MM.1S (cell line): ENCODE measurements at regions not wholly inside any gene's neighbourhood (a gene's known extent, or its start where the extent isn't known, plus 50 kb on each side); places are given as distances from the start of the nearest gene placed in this dataset.

ENCODE experiments used
- EZH2 ChIP-seq: fragments of 300-600 bp; sonication (generic); optimal IDR thresholded peaks from 2 replicates; pipeline ENCODE3; 2017; ENCODE audit warnings: low read depth, mild to moderate bottlenecking, antibody characterized with exemption, low read length, mixed read lengths
- TF ChIP-seq, protein P1 (sequence below): fragments of 300-600 bp; sonication (generic); IDR thresholded peaks from 2 replicates; pipeline ENCODE4 v1.5.1; 2016; ENCODE audit warnings: antibody characterized with exemption, low read length, mixed read lengths

DNA sequence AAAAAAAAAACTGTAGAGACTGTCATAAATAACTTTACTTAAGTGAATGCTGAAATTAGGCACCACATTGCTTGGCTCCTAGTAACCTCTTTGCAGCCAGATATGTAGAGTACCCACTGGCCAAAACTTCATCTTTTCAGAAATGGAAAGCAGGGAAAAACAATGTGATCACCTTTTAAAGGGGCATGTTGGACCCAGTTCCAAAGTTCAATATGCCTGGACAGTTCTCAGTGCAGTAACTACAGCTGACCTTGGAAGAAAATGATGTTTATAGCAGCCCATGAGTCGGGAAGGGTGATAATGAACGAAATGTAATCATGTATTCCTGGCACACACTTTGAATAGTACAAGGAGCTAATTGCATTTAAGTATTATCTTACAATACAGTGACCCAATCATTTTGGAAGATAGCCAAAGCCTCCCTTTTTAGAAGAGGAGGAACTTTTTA is 93.6 kb upstream of the TAB2 start:
- TF ChIP-seq, protein P1, sequence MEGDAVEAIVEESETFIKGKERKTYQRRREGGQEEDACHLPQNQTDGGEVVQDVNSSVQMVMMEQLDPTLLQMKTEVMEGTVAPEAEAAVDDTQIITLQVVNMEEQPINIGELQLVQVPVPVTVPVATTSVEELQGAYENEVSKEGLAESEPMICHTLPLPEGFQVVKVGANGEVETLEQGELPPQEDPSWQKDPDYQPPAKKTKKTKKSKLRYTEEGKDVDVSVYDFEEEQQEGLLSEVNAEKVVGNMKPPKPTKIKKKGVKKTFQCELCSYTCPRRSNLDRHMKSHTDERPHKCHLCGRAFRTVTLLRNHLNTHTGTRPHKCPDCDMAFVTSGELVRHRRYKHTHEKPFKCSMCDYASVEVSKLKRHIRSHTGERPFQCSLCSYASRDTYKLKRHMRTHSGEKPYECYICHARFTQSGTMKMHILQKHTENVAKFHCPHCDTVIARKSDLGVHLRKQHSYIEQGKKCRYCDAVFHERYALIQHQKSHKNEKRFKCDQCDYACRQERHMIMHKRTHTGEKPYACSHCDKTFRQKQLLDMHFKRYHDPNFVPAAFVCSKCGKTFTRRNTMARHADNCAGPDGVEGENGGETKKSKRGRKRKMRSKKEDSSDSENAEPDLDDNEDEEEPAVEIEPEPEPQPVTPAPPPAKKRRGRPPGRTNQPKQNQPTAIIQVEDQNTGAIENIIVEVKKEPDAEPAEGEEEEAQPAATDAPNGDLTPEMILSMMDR, result no peak
- TF ChIP-seq EZH2, result no peak
